Activated CD8-positive, alpha-beta memory T cell treated with anti-CD3 and anti-CD28 coated beads, Interleukin-2, amount 50 U/mL, for 4 hours (primary cell): ENCODE measurements at regions not wholly inside any gene's neighbourhood (a gene's known extent, or its start where the extent isn't known, plus 50 kb on each side); places are given as distances from the start of the nearest gene placed in this dataset.

ENCODE experiments used
- DNase-seq: peaks from one replicate; pipeline ENCODE4 v3.0.0-alpha.2; 2020

- DNase-seq: no peak
These were observed 275.6 kb upstream of the PPFIA2 start for GRCh38 chr12:82034769-82035168.

GRCh38 chr12:82029936-82030335, 270.8 kb upstream of the PPFIA2 start:
- no peak for DNase-seq

- no peak for DNase-seq
These were observed 269.6 kb upstream of the PPFIA2 start for GRCh38 chr12:82028772-82029171.

DNA sequence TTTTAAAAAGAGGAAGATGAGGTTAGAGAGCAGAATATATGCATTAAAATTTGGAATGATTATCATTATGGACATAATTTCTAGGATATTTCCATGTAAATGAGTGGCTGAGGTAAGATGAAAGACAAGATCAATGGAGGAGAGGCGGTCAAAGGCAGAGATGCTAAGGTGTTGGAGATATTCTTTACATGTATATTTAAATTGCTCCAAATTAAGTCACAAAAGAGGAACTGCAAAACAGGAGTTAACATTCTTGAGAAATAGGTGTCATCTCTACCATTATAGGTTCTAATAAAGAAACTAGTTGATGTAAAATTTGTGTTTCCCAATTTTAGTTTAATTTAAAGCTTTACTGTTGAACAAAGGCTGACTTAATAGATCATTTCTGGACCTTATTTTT, 268.5 kb upstream of the PPFIA2 start:
- no peak for DNase-seq

DNA sequence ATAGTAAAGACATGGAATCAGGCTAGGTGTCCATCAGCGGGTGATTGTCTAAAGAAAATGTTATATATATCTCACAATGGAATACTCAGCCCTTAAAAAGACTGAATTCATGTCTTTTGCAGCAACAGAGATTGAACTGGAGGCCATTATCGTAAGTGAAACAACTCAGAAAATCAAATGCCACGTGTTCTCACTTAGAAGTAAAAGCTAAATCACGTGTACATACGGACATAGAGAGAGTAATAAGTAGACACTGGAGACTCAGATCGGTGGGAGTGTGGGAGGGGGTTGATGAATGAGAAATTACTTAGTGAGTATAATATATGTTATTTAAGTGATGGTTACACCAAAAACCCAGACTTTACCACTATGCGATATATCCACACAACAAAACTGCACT, 266.3 kb upstream of the PPFIA2 start:
- no peak for DNase-seq

GRCh38 chr12:82019533-82019932, 260.4 kb upstream of the PPFIA2 start:
- DNase-seq: no peak

- no peak for DNase-seq
These were observed 256.6 kb upstream of the PPFIA2 start for GRCh38 chr12:82015623-82016347.

- no peak for DNase-seq
These were observed 253.0 kb upstream of the PPFIA2 start for GRCh38 chr12:82012176-82012575.

DNA sequence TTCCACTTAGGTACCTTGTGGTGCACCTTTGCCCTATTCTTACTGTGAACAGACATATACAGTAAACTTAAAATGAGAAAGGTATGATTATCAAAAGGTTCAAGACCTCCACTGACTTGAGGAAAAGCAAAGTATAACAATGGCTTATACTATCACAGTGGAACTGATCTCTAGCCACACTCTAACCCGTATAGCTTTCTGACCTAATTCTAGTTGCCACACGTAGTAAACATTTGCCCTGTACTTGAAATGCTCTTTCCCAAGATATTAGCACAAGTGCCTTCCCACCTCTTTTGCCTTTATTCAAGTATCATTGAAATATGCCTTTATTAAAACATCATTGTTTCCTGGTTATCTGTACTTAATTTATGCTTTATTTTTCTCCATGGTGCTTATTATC, 250.4 kb upstream of the PPFIA2 start:
- no peak for DNase-seq

GRCh38 chr12:82008251-82008650, 249.1 kb upstream of the PPFIA2 start:
- DNase-seq: no peak

DNA sequence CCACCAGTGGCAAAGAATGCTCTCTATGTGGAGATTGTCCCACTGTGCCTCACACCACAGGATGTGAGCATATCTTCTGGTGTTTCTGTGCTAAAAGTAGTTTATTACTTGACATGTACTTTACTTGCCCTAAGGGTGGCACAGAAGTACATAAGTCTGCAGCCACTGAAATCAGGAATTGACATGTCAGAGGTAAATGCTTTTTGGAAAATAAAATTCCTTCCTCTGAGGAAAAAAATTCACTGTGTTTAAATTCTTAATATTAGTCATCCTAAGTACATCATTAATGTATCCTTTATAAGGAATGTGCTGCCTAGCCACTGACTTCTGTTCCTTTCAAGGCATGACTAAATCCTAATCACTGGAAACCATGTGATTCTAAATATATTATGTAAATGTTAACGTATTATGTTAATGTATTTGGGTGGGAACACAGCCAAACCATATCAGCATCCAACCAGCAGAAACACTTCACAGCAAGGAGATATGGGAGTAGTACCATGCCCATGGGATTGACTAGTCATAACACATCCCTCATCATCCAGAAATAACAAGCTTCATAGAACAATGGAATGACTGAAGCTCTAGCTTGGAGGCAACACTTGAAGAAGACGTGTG, 239.7 kb upstream of the PPFIA2 start:
- no peak for DNase-seq

GRCh38 chr12:81992461-81992860, 233.3 kb upstream of the PPFIA2 start:
- peak; percentile 23 for DNase-seq

- DNase-seq: no peak
These were observed 232.7 kb upstream of the PPFIA2 start for GRCh38 chr12:81991868-81992267.

GRCh38 chr12:81988362-81988761, 229.2 kb upstream of the PPFIA2 start:
- DNase-seq: no peak

- no peak for DNase-seq
These were observed 228.2 kb upstream of the PPFIA2 start for GRCh38 chr12:81987371-81987770.

- DNase-seq: no peak
These were observed 217.5 kb upstream of the PPFIA2 start for GRCh38 chr12:81976661-81977060.

GRCh38 chr12:81974762-81975161, 215.6 kb upstream of the PPFIA2 start:
- DNase-seq: no peak

- DNase-seq: no peak
These were observed 209.3 kb upstream of the PPFIA2 start for GRCh38 chr12:81968421-81968820.

DNA sequence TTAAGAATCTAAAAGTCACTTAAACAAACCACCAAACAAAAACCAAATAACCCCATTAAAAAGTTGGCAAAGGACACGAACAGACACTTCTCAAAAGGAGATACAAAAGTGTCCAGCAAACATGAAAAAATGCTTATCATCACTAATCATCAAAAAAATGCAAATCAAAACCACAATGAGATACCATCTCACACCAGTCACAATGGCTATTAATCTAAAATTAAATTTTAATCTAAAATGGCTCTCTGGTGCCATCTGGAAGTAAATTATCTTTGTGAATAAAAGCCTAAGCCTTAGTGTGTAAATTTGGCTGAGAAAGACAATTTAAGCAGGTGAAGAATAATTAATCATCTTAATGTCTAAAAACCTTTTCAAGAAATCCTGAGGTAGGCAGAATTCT, 204.5 kb upstream of the PPFIA2 start:
- no peak for DNase-seq

DNA sequence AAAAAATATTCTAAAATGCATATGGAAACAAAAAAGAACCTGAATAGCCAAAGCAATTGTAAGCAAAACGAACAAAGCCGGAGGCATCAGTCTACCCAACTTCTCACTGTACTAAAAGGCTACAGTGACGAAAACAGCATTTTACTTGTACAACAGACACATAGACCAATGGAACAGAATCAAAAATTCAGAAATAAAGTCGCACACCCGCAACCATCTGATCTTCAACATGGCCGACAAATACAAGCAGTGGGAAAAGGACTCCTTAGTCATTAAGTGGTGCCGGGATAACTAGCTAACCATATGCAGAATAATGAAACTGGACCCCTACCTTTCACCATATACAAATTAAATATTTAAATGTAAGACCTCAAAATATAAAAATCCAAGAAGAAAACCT, 203.9 kb upstream of the PPFIA2 start:
- no peak for DNase-seq

DNA sequence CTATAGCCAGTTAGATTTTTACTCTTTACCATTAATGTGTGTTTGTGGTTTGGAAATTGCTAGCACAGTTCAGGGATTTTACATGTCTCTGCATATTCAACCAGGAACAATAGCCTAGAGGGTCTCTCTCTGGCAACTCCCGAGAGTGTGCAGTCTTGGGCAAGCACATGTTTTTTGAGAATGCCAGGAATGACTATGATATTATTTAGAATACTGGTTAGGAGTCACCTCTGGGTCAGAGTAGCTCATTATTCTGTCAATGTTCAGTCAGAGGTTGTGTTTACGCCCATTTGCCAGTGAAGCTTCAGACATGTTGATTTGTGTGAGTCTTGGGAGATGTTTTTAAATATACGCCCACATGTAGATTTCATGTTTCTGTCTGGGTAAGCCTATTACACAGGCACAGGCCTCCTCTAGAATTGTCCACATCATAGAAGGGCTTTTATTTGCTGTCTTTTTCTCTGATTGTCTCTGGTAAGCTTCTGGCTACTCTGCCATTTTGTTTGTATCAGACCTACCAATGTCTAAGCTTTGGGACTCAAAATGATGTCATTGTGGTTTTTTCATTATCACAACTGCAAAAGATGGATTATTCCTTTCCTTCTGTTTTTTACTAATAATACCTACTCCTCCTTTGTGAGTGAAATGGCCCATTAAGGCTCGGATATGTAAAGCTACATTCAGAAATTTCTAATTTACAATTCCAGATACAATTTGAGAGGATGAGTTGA, 203.1 kb upstream of the PPFIA2 start:
- DNase-seq: no peak

DNA sequence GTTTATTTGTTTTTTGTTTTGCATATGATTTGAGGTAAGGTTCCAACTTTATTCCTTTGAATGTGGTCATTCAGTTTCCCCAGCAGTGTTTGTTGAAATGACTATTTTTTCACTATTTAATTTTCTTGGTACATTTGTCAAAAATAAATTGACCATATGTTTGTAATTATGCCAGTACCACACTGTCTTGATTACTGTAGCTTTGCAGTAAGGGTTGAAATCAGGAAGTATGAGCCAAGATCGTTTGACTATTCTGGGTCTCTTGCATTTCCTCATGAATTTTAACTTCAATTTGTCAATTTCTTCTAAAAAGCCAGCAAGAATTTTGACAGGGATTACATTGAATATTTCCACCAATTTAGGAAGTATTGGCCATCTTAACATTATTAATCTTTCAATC, 199.3 kb upstream of the PPFIA2 start:
- no peak for DNase-seq

DNA sequence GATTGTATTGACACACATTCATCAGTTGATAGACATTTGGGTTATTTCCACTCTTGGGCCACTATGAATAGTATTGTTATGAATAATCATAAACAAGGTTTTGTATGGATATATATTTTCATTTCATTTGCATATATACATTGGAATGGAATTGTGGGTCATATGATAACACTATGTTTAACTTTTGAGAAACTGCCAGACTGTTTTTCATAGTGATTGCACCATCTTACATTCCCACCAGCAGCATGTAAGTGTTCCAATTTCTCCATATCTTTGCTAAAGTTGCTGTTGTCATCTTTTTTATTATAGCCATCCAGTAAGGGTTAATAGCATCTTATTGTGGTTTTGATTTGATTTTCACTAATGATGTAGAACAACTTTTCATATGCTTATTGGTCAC, 198.5 kb upstream of the PPFIA2 start:
- DNase-seq: no peak

- DNase-seq: no peak
These were observed 197.3 kb upstream of the PPFIA2 start for GRCh38 chr12:81956468-81956860.
